DND-41 (cell line): ENCODE measurements at regions not wholly inside any gene's neighbourhood (a gene's known extent, or its start where the extent isn't known, plus 50 kb on each side); places are given as distances from the start of the nearest gene placed in this dataset.

ENCODE experiments used
- EZH2 ChIP-seq: IDR thresholded peaks from 3 replicates; pipeline ENCODE4 v1.6.1; 2012; ENCODE audit warnings: borderline replicate concordance, low read depth, mild to moderate bottlenecking, moderate library complexity, low read length, inconsistent platforms; ENCODE audit not compliant: severe bottlenecking
- TF ChIP-seq, protein P1 (sequence below): IDR thresholded peaks from 2 replicates; pipeline ENCODE4 v1.5.1; 2012; ENCODE audit warnings: borderline replicate concordance, low read length, moderate library complexity, mild to moderate bottlenecking; ENCODE audit not compliant: poor library complexity, severe bottlenecking; ENCODE audit errors: extremely low read depth

DNA sequence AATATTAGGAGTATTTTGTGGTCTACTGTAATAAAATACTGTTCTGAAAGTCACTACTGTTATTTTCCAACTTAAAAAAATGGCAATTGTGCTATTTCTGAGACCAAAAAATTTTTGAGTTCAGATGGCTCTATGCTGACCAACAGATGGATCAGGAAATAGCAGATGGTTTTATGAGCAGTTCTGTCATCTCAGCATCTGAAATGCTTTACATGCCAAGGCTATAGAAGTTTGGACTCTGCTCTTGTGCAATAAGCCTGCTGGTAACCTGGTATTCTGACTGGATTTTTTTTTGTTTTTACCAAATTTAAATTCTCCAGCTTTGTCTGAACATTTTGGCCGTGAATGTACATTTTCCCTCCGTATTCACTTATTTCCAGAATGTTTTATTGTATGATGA, 1127.5 kb downstream of the GRIK2 start:
- no peak for TF ChIP-seq EZH2
- TF ChIP-seq, protein P1, sequence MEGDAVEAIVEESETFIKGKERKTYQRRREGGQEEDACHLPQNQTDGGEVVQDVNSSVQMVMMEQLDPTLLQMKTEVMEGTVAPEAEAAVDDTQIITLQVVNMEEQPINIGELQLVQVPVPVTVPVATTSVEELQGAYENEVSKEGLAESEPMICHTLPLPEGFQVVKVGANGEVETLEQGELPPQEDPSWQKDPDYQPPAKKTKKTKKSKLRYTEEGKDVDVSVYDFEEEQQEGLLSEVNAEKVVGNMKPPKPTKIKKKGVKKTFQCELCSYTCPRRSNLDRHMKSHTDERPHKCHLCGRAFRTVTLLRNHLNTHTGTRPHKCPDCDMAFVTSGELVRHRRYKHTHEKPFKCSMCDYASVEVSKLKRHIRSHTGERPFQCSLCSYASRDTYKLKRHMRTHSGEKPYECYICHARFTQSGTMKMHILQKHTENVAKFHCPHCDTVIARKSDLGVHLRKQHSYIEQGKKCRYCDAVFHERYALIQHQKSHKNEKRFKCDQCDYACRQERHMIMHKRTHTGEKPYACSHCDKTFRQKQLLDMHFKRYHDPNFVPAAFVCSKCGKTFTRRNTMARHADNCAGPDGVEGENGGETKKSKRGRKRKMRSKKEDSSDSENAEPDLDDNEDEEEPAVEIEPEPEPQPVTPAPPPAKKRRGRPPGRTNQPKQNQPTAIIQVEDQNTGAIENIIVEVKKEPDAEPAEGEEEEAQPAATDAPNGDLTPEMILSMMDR: no peak
